HepG2 (cell line): ENCODE measurements at regions not wholly inside any gene's neighbourhood (a gene's known extent, or its start where the extent isn't known, plus 50 kb on each side); places are given as distances from the start of the nearest gene placed in this dataset.

Source experiments
- ATAC-seq: fragments of 200-7000 bp; cut with Tn5 transposase; 3 replicates; pipeline ENCODE4 v1.9.1; 2020; ENCODE audit warnings: mild to moderate bottlenecking, moderate library complexity
- BruUV-seq: library from RNA; stranded (reverse); fragments of 400-500 nt; replicated peaks from 2 replicates; lab custom pipeline; 2021; lab: Mats Ljungman, UMichigan
- CTCF ChIA-PET: fragments of 300-600 bp; formaldehyde crosslinking; extraction: SDS; loops from one replicate; lab custom pipeline; 2021; ENCODE audit warnings: low total read pairs, inconsistent platforms, low intra/inter-chr PET ratio; lab: Yijun Ruan, JAX
- POLR2A ChIA-PET: fragments of 350-600 bp; sonication (Branson Sonifier 250); formaldehyde crosslinking; loops from one replicate; lab custom pipeline; 2020; ENCODE audit warnings: antibody characterized with exemption, inconsistent platforms; lab: Yijun Ruan, JAX
- DNase-seq: peaks from one replicate; pipeline ENCODE4 v3.0.0-alpha.2; 2015; ENCODE audit warnings: low spot score
- FAIRE-seq: peaks from 3 replicates; lab custom pipeline; 2011; peaks lifted over from hg19 to GRCh38; lab: Jason Lieb, UNC
- H2AFZ ChIP-seq: one replicate; pipeline ENCODE4 v1.6.1; 2011; ENCODE audit warnings: low read length, inconsistent platforms
- H3K27ac ChIP-seq: fragments of 300-600 bp; 3 replicates; pipeline ENCODE4 v1.8.0; 2011; ENCODE audit warnings: mixed run types, mild to moderate bottlenecking, mixed read lengths, low read length, inconsistent platforms; ENCODE audit not compliant: insufficient read depth; ENCODE audit errors: extremely low read length
- H3K27me3 ChIP-seq, 2 experiments: fragments of 200-600 bp in 1 of 2; 2 replicates in 1 of 2; 3 replicates in 1 of 2; pipeline versions ENCODE4 v1.6.0 to v1.8.0; 2011; ENCODE audit warnings: low read length in 2 of 2, mild to moderate bottlenecking in 2 of 2, moderate library complexity in 2 of 2, inconsistent platforms in 1 of 2; ENCODE audit not compliant: insufficient read depth in 2 of 2, control insufficient read depth in 1 of 2
- H3K36me3 ChIP-seq, 2 experiments: fragments of 200-600 bp in 1 of 2; replicated peaks in 1 of 2; 2 replicates in 1 of 2; 3 replicates in 1 of 2; pipeline versions ENCODE4 v1.5.1 to v1.8.0; 2011; ENCODE audit warnings: low read length in 2 of 2, inconsistent platforms in 1 of 2; ENCODE audit not compliant: insufficient read depth in 2 of 2, control insufficient read depth in 1 of 2
- H3K4me1 ChIP-seq: 2 replicates; pipeline ENCODE4 v1.5.1; 2012; ENCODE audit warnings: low read length, inconsistent platforms; ENCODE audit not compliant: insufficient read depth
- H3K4me2 ChIP-seq: 2 replicates; pipeline ENCODE4 v1.6.0; 2011; ENCODE audit warnings: low read depth, low read length, inconsistent platforms
- H3K4me3 ChIP-seq, 3 experiments: fragments of 200-600 bp in 1 of 3; sonication (generic), shearing (Covaris generic) in 1 of 3; replicated peaks in 1 of 3; 2 replicates each; pipeline ENCODE4 v1.5.1; 2011 to 2016; ENCODE audit warnings: low read length in 3 of 3, inconsistent platforms in 2 of 3, low read depth in 2 of 3, mild to moderate bottlenecking in 2 of 3, control low read depth in 1 of 3, mixed read lengths in 1 of 3; ENCODE audit not compliant: insufficient read depth in 1 of 3
- H3K79me2 ChIP-seq: one replicate; pipeline ENCODE4 v1.6.1; 2011; ENCODE audit warnings: low read length, inconsistent platforms; ENCODE audit not compliant: insufficient read depth
- H3K9ac ChIP-seq: 2 replicates; pipeline ENCODE4 v1.6.0; 2011; ENCODE audit warnings: mild to moderate bottlenecking, low read depth, low read length, inconsistent platforms; ENCODE audit not compliant: insufficient read depth
- H3K9me3 ChIP-seq: 2 replicates; pipeline ENCODE4 v1.5.1; 2012; ENCODE audit warnings: mild to moderate bottlenecking, low read length
- H4K20me1 ChIP-seq: 2 replicates; pipeline ENCODE4 v1.6.0; 2011; ENCODE audit warnings: inconsistent platforms, mild to moderate bottlenecking, low read length, moderate library complexity; ENCODE audit not compliant: insufficient read depth
- FOXK1 ChIP-seq: sonication (generic); formaldehyde crosslinking; IDR thresholded peaks from 2 replicates; pipeline ENCODE4 v1.4.0; 2020; ENCODE audit warnings: low read depth, missing genetic modification reagents, borderline replicate concordance
- HNRNPK ChIP-seq: fragments of 200-400 bp; formaldehyde crosslinking; IDR thresholded peaks from 2 replicates; pipeline ENCODE4 v1.6.1; 2018; ENCODE audit warnings: low read length, low read depth, moderate library complexity, mild to moderate bottlenecking; ENCODE audit not compliant: poor library complexity, severe bottlenecking
- MNT ChIP-seq: fragments of 450-650 bp; IDR thresholded peaks from 2 replicates; pipeline ENCODE4 v1.6.1; 2016
- MTA3 ChIP-seq: sonication (generic); formaldehyde crosslinking; IDR thresholded peaks from 2 replicates; pipeline ENCODE4 v1.4.0; 2020; ENCODE audit warnings: missing genetic modification reagents
- MTF2 ChIP-seq: sonication (generic); formaldehyde crosslinking; IDR thresholded peaks from 2 replicates; pipeline ENCODE4 v1.5.0; 2020; ENCODE audit warnings: missing genetic modification reagents, borderline replicate concordance
- ONECUT2 ChIP-seq: sonication (generic); formaldehyde crosslinking; IDR thresholded peaks from 2 replicates; pipeline ENCODE4 v1.4.0; 2020; ENCODE audit warnings: missing genetic modification reagents
- RBAK ChIP-seq: sonication (generic); formaldehyde crosslinking; IDR thresholded peaks from 2 replicates; pipeline ENCODE4 v1.5.1; 2020; ENCODE audit warnings: mild to moderate bottlenecking, missing genetic modification reagents
- RFX5 ChIP-seq: IDR thresholded peaks from 2 replicates; pipeline ENCODE4 v1.6.1; 2011; ENCODE audit warnings: low read depth, low read length, improper control_type of control experiment
- TSC22D2 ChIP-seq: sonication (generic); formaldehyde crosslinking; IDR thresholded peaks from 2 replicates; pipeline ENCODE4 v1.5.1; 2020; ENCODE audit warnings: missing genetic modification reagents, mild to moderate bottlenecking, borderline replicate concordance
- ZFP90 ChIP-seq: sonication (generic); formaldehyde crosslinking; IDR thresholded peaks from 2 replicates; pipeline ENCODE4 v1.8.0; 2022; ENCODE audit warnings: missing genetic modification reagents, mild to moderate bottlenecking, inconsistent platforms, borderline replicate concordance
- ZHX2 ChIP-seq, 2 experiments: sonication (generic) in 1 of 2; formaldehyde crosslinking in 1 of 2; IDR thresholded peaks; 2 replicates each; pipeline versions ENCODE4 v1.6.1 to v1.9.0; 2014 to 2022; ENCODE audit warnings: antibody characterized with exemption in 1 of 2, borderline replicate concordance in 1 of 2, inconsistent platforms in 1 of 2, low read depth in 1 of 2, missing genetic modification reagents in 1 of 2
- ZNF207 ChIP-seq: fragments of 450-650 bp; IDR thresholded peaks from 2 replicates; pipeline ENCODE4 v1.6.1; 2016; ENCODE audit warnings: antibody characterized with exemption, borderline replicate concordance
- WGBS: methylation state at CpG from one replicate; pipeline ENCODE4 v1.1.6; 2017; ENCODE audit warnings: low lambda C conversion rate; 5-methylcytosine and 5-hydroxymethylcytosine counted together
- in situ Hi-C: cut with HindIII; loops from 2 replicates; pipeline ENCODE4 v1.10.0; 2017; ENCODE audit warnings: low pct_unique_long_range_greater_than_20kb; ENCODE audit not compliant: extremely low pct_ligation_motif_present
- intact Hi-C: fragments of 100-400 bp; cut with micrococcal nuclease; formaldehyde crosslinking; loops from one replicate; pipeline ENCODE4 v1.10.0; 2022; ENCODE audit not compliant: unreplicated experiment

- H2AFZ ChIP-seq, result no peak overlapping the region
- ATAC-seq, result no peak; the same call in 2 of the 3 replicates
- no peaks in the 10 kb centered on the region for H3K79me2 ChIP-seq
- H3K36me3 ChIP-seq, result no peaks in the 10 kb centered on the region
- CTCF ChIA-PET, result no interaction called here
- POLR2A ChIA-PET, result no interaction called here
- TF ChIP-seq TSC22D2 (CRISPR knock-in tag) (no peak), ZFP90 (no peak), ONECUT2 (CRISPR knock-in tag) (no peak), ZNF207 (no peak), MNT (peak; percentile 66), RFX5 (no peak)
- TF ChIP-seq, all 625 proteins: peak for 1
- intact Hi-C loops, result no loop called here
- WGBS, result 6% methylated on average over 7 of the region's 7 CpGs
- Histone ChIP-seq H3K27me3 (peaks cover 0 to 1% of the 10 kb centered on the region in 2 experiments; a peak in 1 of 5 replicates), H4K20me1 (no peaks in the 10 kb centered on the region), H3K4me1 (no peaks in the 10 kb centered on the region), H3K4me2 (no peak overlapping the region), H3K4me3 (no peak overlapping the region), H3K27ac (no peak overlapping the region), H3K9ac (no peak overlapping the region), H3K9me3 (no peaks in the 10 kb centered on the region)
- FAIRE-seq, result no peak
- in situ Hi-C loops, result no loop called here
- BruUV-seq, result no TSS peak
- no peak for DNase-seq
Observed at GRCh38 chr15:70278644-70279043, 180.9 kb upstream of the TLE3 start.

- no peaks in the 10 kb centered on the region for H3K9me3 ChIP-seq
- CTCF ChIA-PET, result no interaction called here
- no peaks in the 10 kb centered on the region for H3K79me2 ChIP-seq
- H3K27ac ChIP-seq, result no peak overlapping the region
- H4K20me1 ChIP-seq, result no peaks in the 10 kb centered on the region
- no peaks in the 10 kb centered on the region for H3K36me3 ChIP-seq
- H3K4me1 ChIP-seq, result no peaks in the 10 kb centered on the region
- no peak overlapping the region for H3K9ac ChIP-seq
- H3K4me3 ChIP-seq, result no peak overlapping the region
- FAIRE-seq (no peak), DNase-seq (no peak), ATAC-seq (no peak)
- intact Hi-C loops, result no loop called here
- POLR2A ChIA-PET, result no interaction called here
- no peak overlapping the region for H3K4me2 ChIP-seq
- peaks cover 0 to 1% of the 10 kb centered on the region in 2 experiments; a peak in 1 of 5 replicates for H3K27me3 ChIP-seq
- in situ Hi-C loops, result no loop called here
- H2AFZ ChIP-seq, result no peak overlapping the region
- 28% methylated on average over 7 of the region's 8 CpGs for WGBS
- BruUV-seq, result no TSS peak
- TF ChIP-seq MTA3 (CRISPR knock-in tag) (no peak), HNRNPK (no peak), RBAK (CRISPR knock-in tag) (no peak), FOXK1 (CRISPR knock-in tag) (no peak), ZHX2 (IDR thresholded peaks at IDR 0.05; ENCODE audit: low read depth) (no peak), ZHX2 (CRISPR knock-in tag; IDR thresholded peaks at IDR 0.05; ENCODE audit: borderline replicate concordance) (no peak), MTF2 (no peak)
Observed at GRCh38 chr15:70277556-70277955, 179.8 kb upstream of the TLE3 start.
